Breast epithelium (tissue), 4 donors: ENCODE measurements at regions not wholly inside any gene's neighbourhood (a gene's known extent, or its start where the extent isn't known, plus 50 kb on each side); places are given as distances from the start of the nearest gene placed in this dataset.

Experiments
- DNase-seq, 2 donors: peaks; one replicate each; pipeline ENCODE4 v3.0.0-alpha.2; 2019; ENCODE audit warnings: low spot score in 2 of 2
- H3K27ac ChIP-seq, 2 donors: fragments of 200-600 bp; sonication (generic) in 1 of 2; one replicate each; pipeline ENCODE4 v1.5.1; 2016 to 2019; ENCODE audit warnings: mild to moderate bottlenecking in 1 of 2
- H3K27me3 ChIP-seq, 2 donors: fragments of 200-600 bp; sonication (generic) in 1 of 2; one replicate each; pipeline versions ENCODE4 v1.5.1 to v1.6.0; 2017 to 2019; ENCODE audit warnings: control low read depth in 1 of 2, mild to moderate bottlenecking in 1 of 2
- H3K36me3 ChIP-seq: fragments of 200-600 bp; one replicate; pipeline ENCODE4 v1.5.1; 2019
- H3K4me1 ChIP-seq, 2 donors: fragments of 200-600 bp; sonication (generic); one replicate each; pipeline ENCODE4 v1.5.1; 2016 to 2019; ENCODE audit warnings: control low read depth in 1 of 2
- H3K4me3 ChIP-seq, 3 donors: fragments of 200-600 bp; sonication (generic); 1 replicate in 2 of 3; 2 replicates in 1 of 3; pipeline ENCODE4 v1.5.1; 2016 to 2019; ENCODE audit warnings: mild to moderate bottlenecking in 3 of 3, moderate library complexity in 2 of 3
- H3K9me3 ChIP-seq, 2 donors: fragments of 200-600 bp; sonication (generic) in 1 of 2; one replicate each; pipeline ENCODE4 v1.5.1; 2016 to 2019; ENCODE audit warnings: control low read depth in 1 of 2
- POLR2A ChIP-seq: fragments of 450-650 bp; IDR thresholded peaks from one replicate; pipeline ENCODE4 v1.6.1; 2016; ENCODE audit warnings: antibody characterized with exemption, mild to moderate bottlenecking, moderate library complexity
- POLR2AphosphoS5 ChIP-seq, 3 donors: sonication (generic); formaldehyde crosslinking; IDR thresholded peaks; one replicate each; pipeline ENCODE4 v1.6.1; 2017; ENCODE audit warnings: antibody characterized with exemption in 3 of 3
- intact Hi-C: fragments of 100-400 bp; cut with DNase I; formaldehyde crosslinking; loops from one replicate; pipeline ENCODE4 v1.15.1; 2023; ENCODE audit warnings: low total_unique reads
- TF ChIP-seq, protein P1 (sequence below), 3 donors: fragments of 450-650 bp; IDR thresholded peaks; one replicate each; pipeline ENCODE4 v1.5.1; 2016 to 2017; ENCODE audit warnings: antibody characterized with exemption in 3 of 3, mild to moderate bottlenecking in 3 of 3, moderate library complexity in 3 of 3

DNA sequence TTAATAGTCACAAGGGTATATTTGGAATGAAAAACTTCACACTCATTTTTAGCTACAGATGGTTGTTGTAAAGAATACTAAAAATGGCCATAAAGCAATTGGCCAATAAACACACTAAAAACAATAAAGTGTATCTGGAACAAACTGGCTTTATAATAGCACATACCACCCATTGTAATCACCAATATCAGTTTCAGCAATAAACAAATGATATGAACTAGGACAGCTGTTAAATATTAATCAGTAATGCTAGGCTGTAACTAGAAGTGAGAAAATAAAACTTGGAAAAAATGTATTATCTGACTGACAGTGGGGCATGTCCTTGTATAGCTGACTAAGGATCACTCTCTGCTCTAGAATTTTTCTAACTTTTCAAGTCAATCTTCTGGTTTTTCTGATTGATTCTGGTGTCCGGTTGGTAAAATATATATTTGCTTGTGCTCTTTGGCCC lies 312.5 kb downstream of the RND3 start:
- Histone ChIP-seq H3K4me3 (no peak overlapping the region), H3K27ac (no peak overlapping the region), H3K9me3 (no peaks in the 10 kb centered on the region), H3K36me3 (no peaks in the 10 kb centered on the region), H3K4me1 (no peaks in the 10 kb centered on the region), H3K27me3 (no peaks in the 10 kb centered on the region)
- intact Hi-C loops: no loop called here
- TF ChIP-seq, protein P1, sequence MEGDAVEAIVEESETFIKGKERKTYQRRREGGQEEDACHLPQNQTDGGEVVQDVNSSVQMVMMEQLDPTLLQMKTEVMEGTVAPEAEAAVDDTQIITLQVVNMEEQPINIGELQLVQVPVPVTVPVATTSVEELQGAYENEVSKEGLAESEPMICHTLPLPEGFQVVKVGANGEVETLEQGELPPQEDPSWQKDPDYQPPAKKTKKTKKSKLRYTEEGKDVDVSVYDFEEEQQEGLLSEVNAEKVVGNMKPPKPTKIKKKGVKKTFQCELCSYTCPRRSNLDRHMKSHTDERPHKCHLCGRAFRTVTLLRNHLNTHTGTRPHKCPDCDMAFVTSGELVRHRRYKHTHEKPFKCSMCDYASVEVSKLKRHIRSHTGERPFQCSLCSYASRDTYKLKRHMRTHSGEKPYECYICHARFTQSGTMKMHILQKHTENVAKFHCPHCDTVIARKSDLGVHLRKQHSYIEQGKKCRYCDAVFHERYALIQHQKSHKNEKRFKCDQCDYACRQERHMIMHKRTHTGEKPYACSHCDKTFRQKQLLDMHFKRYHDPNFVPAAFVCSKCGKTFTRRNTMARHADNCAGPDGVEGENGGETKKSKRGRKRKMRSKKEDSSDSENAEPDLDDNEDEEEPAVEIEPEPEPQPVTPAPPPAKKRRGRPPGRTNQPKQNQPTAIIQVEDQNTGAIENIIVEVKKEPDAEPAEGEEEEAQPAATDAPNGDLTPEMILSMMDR (IDR thresholded peaks at IDR 0.05): no peak
- TF ChIP-seq POLR2A (no peak), POLR2AphosphoS5 (IDR thresholded peaks at IDR 0.05) (no peak)
- DNase-seq: no peak

DNA sequence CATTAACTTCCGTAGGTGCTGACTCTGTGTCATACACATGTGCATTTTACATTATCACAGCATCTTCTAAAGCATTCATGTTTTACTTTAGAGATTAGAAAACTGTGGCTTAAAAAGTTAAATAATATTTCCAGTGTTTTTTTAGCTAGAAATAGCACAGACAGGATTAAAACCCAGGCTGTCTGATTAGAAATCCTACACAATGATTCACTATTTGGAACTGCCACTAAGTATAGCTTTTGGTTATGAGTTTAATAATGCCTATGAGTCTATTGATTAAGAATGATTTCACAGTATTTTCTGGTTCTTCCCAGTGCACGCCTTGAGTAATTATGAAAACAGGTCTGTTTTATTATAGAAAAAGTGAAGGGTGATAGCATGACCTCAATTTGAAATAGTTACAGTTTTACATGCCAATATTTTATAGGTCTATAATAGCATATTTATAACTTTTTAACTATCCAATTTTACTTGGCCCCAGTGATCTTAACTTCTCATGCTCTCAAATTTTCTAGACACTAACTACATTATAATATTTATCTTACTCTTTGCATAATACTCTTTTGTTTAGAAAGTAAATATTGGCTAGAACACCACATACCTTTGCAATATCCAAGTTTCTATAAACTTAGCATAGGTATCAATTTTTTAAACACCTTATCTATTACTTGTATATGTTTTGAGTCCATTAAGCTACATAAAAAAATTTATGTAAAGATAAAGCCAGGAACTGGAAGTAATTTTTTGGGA lies 313.2 kb downstream of the RND3 start:
- Histone ChIP-seq H3K27ac (no peak overlapping the region), H3K4me3 (no peak overlapping the region), H3K9me3 (no peaks in the 10 kb centered on the region), H3K4me1 (peaks cover 0 to 2% of the 10 kb centered on the region in 2 donors), H3K36me3 (no peaks in the 10 kb centered on the region), H3K27me3 (no peaks in the 10 kb centered on the region)
- DNase-seq: no peak
- no peak for TF ChIP-seq POLR2AphosphoS5 (IDR thresholded peaks at IDR 0.05)
- no peak for TF ChIP-seq POLR2A
- intact Hi-C loops: no loop called here

DNA sequence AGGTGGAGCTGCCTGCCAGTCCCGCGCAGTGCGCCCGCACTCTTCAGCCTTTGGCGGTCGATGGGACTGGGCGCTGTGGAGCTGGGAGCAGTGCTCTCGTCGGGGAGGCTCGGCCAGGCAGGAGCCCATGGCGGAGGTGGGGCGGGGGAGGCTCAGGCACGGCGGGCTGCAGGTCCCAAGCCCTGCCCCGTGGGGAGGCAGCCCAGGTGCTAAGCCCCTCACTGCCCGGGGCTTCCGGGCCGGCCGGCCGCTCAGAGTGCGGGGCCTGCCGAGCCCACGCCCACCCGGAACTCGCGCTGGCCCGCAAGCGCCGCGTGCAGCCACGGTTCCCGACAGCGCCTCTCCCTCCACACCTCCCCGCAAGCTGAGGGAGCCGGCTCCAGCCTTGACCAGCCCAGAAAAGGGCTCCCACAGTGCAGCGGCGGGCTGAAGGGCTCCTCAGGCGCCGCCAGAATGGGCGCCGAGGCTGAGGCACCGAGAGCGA lies 316.4 kb downstream of the RND3 start:
- no peak overlapping the region for H3K4me3 ChIP-seq
- H3K9me3 ChIP-seq: no peaks in the 10 kb centered on the region
- TF ChIP-seq POLR2A (no peak), POLR2AphosphoS5 (IDR thresholded peaks at IDR 0.05) (no peak)
- TF ChIP-seq, protein P1 (IDR thresholded peaks at IDR 0.05): no peak
- no peaks in the 10 kb centered on the region for H3K36me3 ChIP-seq
- intact Hi-C loops: no loop called here
- H3K4me1 ChIP-seq: peaks cover 0 to 9% of the 10 kb centered on the region in 2 donors
- H3K27me3 ChIP-seq: no peaks in the 10 kb centered on the region
- DNase-seq: no peak
- H3K27ac ChIP-seq: no peak overlapping the region

DNA sequence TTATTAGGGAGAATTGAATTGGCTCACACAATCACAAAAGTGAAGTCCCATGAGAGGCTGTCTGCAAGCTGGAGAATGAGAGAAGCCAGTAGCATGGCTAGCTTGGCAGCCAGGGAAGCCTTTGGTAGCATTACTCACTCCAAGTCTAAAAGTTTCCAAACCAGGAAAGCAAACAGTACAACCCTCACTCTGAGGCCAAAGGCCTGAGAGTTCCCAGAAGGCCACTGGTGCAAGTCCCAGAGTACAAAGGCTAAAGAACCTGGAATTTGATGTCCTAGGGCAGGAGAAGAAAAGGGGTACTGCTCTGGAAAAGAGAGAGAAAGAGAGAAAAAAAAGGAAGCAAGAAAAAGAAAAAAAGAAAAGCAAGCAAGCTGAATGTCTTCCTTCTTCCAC lies 318.2 kb downstream of the RND3 start:
- Histone ChIP-seq H3K4me1 (peaks cover 0 to 9% of the 10 kb centered on the region in 2 donors), H3K36me3 (no peaks in the 10 kb centered on the region), H3K4me3 (no peak overlapping the region), H3K27ac (peak overlapping the region; percentile 1 to 34), H3K27me3 (no peaks in the 10 kb centered on the region), H3K9me3 (no peaks in the 10 kb centered on the region)
- TF ChIP-seq, protein P1 (IDR thresholded peaks at IDR 0.05): no peak
- TF ChIP-seq POLR2A: no peak
- no peak for DNase-seq
- intact Hi-C loops: no loop called here

DNA sequence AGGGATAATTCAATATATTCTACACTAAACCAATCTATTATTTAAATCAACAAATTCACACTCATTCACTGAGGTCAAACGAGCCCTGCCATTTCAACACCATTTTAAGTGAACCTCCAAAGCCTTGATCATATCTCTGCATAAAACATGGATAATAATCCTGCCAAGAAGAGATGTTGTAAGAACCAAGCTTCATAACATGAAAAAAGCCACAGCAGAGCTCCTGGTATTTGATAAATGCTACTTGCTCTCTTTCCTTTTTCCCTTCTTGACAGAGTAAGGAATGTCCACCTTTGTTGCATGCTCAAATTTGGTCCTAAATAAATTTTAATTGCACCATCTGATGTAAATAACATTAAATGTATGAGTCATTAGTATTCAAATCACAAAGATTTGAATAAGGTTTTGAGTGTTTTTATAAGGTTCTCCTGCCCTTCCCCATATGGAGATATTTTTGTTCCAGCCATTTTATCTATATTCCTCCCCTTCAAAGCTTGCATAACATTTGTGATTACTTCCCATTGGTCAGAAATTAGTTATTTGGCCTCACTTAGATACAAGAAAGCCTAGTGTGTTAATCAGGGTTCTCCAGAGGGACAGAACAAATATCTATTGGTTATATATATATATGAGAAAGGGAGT lies 318.8 kb downstream of the RND3 start:
- no peak for DNase-seq
- TF ChIP-seq POLR2AphosphoS5 (IDR thresholded peaks at IDR 0.05) (no peak), POLR2A (no peak)
- TF ChIP-seq, protein P1 (IDR thresholded peaks at IDR 0.05): no peak
- peak overlapping the region; percentile 7 to 40 for H3K27ac ChIP-seq
- no peaks in the 10 kb centered on the region for H3K36me3 ChIP-seq
- intact Hi-C loops: no loop called here
- H3K9me3 ChIP-seq: no peaks in the 10 kb centered on the region
- H3K27me3 ChIP-seq: no peaks in the 10 kb centered on the region
- no peak overlapping the region for H3K4me3 ChIP-seq
- peaks cover 0 to 9% of the 10 kb centered on the region in 2 donors for H3K4me1 ChIP-seq
